Brain microvascular endothelial cell (primary cell): ENCODE measurements at regions not wholly inside any gene's neighbourhood (a gene's known extent, or its start where the extent isn't known, plus 50 kb on each side); places are given as distances from the start of the nearest gene placed in this dataset.
"Not testable (repeated sequence)": the region's sequence is repeated elsewhere in the genome, so short reads cannot be mapped to it uniquely, and the experiment has no call there.

Source experiments
- DNase-seq: peaks from one replicate; pipeline ENCODE4 v3.0.0-alpha.2; 2020
- H3K27ac ChIP-seq: fragments of 250-450 bp; sonication (Bioruptor Pico); 2 replicates; pipeline ENCODE4 v1.5.1; 2020; ENCODE audit warnings: mild to moderate bottlenecking, moderate library complexity
- H3K27me3 ChIP-seq: fragments of 250-450 bp; sonication (Bioruptor Pico); replicated peaks from 2 replicates; pipeline ENCODE4 v1.5.1; 2020; ENCODE audit warnings: mild to moderate bottlenecking
- H3K36me3 ChIP-seq: fragments of 250-450 bp; sonication (Bioruptor Pico); replicated peaks from 2 replicates; pipeline ENCODE4 v1.5.1; 2020; ENCODE audit warnings: mild to moderate bottlenecking
- H3K4me3 ChIP-seq: 2 replicates; pipeline ENCODE4 v1.5.1; 2011; ENCODE audit warnings: low read depth, mild to moderate bottlenecking, control low read depth, low read length, moderate library complexity
- CTCF ChIP-seq: IDR thresholded peaks from 2 replicates; pipeline ENCODE4 v1.5.1; 2011; ENCODE audit warnings: low read depth, mild to moderate bottlenecking, moderate library complexity, low read length, control low read depth, inconsistent platforms; ENCODE audit errors: missing control alignments
- in situ Hi-C: cut with HindIII; loops from 2 replicates; pipeline ENCODE4 v1.10.0; 2017; ENCODE audit warnings: low sequenced_read_pairs, low pct_ligation_motif_present

- no peak for TF ChIP-seq CTCF
- Histone ChIP-seq H3K27me3 (no peaks in the 10 kb centered on the region), H3K27ac (no peak overlapping the region), H3K36me3 (no peaks in the 10 kb centered on the region), H3K4me3 (no peak overlapping the region)
- in situ Hi-C loops = no loop called here
- DNase-seq = no peak
Measured at GRCh38 chr15:69704700-69705099, 252.1 kb downstream of the RPLP1 start.

- no peak for TF ChIP-seq CTCF
- Histone ChIP-seq H3K36me3 (no peaks in the 10 kb centered on the region), H3K27me3 (no peaks in the 10 kb centered on the region), H3K27ac (no peak overlapping the region), H3K4me3 (no peak overlapping the region)
- no peak for DNase-seq
- in situ Hi-C loops = no loop called here
Measured at GRCh38 chr15:69706353-69707097, 253.9 kb downstream of the RPLP1 start.

- H3K4me3 ChIP-seq, H3K27me3 ChIP-seq, DNase-seq, H3K27ac ChIP-seq, H3K36me3 ChIP-seq, in situ Hi-C loops: not testable (repeated sequence)
Measured at GRCh38 chr15:69707241-69707640, 254.6 kb downstream of the RPLP1 start.

- H3K4me3 ChIP-seq, DNase-seq, in situ Hi-C loops: not testable (repeated sequence)
Measured at GRCh38 chr15:69708436-69709122, 256.0 kb downstream of the RPLP1 start.

GRCh38 chr15:69712991-69713390 lies 260.4 kb downstream of the RPLP1 start:
- no peak for TF ChIP-seq CTCF
- H3K27ac ChIP-seq = no peak overlapping the region
- DNase-seq = no peak
- in situ Hi-C loops = no loop called here
- H3K36me3 ChIP-seq = no peaks in the 10 kb centered on the region
- H3K4me3 ChIP-seq = no peak overlapping the region
- no peaks in the 10 kb centered on the region for H3K27me3 ChIP-seq

More at GRCh38 chr15:69708436-69709122, 256.0 kb downstream of the RPLP1 start:
- H3K27me3 ChIP-seq, H3K36me3 ChIP-seq, H3K27ac ChIP-seq: not testable (repeated sequence)

- no peaks in the 10 kb centered on the region for H3K36me3 ChIP-seq
- H3K4me3 ChIP-seq = no peak overlapping the region
- TF ChIP-seq CTCF = no peak
- no peak overlapping the region for H3K27ac ChIP-seq
- DNase-seq = no peak
- in situ Hi-C loops = no loop called here
- no peaks in the 10 kb centered on the region for H3K27me3 ChIP-seq
Measured at GRCh38 chr15:69713726-69714559, 261.3 kb downstream of the RPLP1 start.
